H9 (cell line): ENCODE measurements at regions not wholly inside any gene's neighbourhood (a gene's known extent, or its start where the extent isn't known, plus 50 kb on each side); places are given as distances from the start of the nearest gene placed in this dataset.

Source experiments
- DNase-seq: peaks from one replicate; pipeline ENCODE4 v3.0.0-alpha.2; 2017
- H2AFZ ChIP-seq: one replicate; pipeline ENCODE4 v1.6.1; 2013; ENCODE audit warnings: mild to moderate bottlenecking, low read length, control low read depth, moderate library complexity
- H2AK5ac ChIP-seq: 2 replicates; pipeline ENCODE4 v1.6.1; 2013; ENCODE audit warnings: low read length, control low read depth, mixed read lengths; ENCODE audit not compliant: insufficient read length
- H2BK120ac ChIP-seq: one replicate; pipeline ENCODE4 v1.6.1; 2013; ENCODE audit warnings: low read depth, mild to moderate bottlenecking, low read length, control low read depth, inconsistent platforms; ENCODE audit not compliant: poor library complexity, severe bottlenecking
- H2BK12ac ChIP-seq: 2 replicates; pipeline ENCODE4 v1.6.1; 2013; ENCODE audit warnings: low read length, control low read depth, mixed read lengths, low read depth; ENCODE audit not compliant: insufficient read length
- H2BK15ac ChIP-seq: 2 replicates; pipeline ENCODE4 v1.6.1; 2013; ENCODE audit warnings: low read depth, low read length, control low read depth
- H2BK20ac ChIP-seq: one replicate; pipeline ENCODE4 v1.6.1; 2013; ENCODE audit warnings: low read depth, mild to moderate bottlenecking, low read length, control low read depth, inconsistent platforms; ENCODE audit not compliant: poor library complexity, severe bottlenecking
- H2BK5ac ChIP-seq: 2 replicates; pipeline ENCODE4 v1.6.1; 2013; ENCODE audit warnings: low read length, control low read depth, mixed read lengths; ENCODE audit not compliant: insufficient read length
- H3K14ac ChIP-seq: 2 replicates; pipeline ENCODE4 v1.6.1; 2013; ENCODE audit warnings: low read length, control low read depth; ENCODE audit not compliant: insufficient read depth
- H3K18ac ChIP-seq: 2 replicates; pipeline ENCODE4 v1.6.1; 2013; ENCODE audit warnings: low read depth, mild to moderate bottlenecking, mixed read lengths, low read length, control low read depth; ENCODE audit not compliant: insufficient read length
- H3K23ac ChIP-seq: 2 replicates; pipeline ENCODE4 v1.6.1; 2013; ENCODE audit warnings: low read length, control low read depth, mixed read lengths, low read depth; ENCODE audit not compliant: insufficient read length
- H3K23me2 ChIP-seq: 2 replicates; pipeline ENCODE4 v1.6.1; 2013; ENCODE audit warnings: low read depth, mild to moderate bottlenecking, mixed read lengths, low read length, control low read depth; ENCODE audit not compliant: insufficient read length, poor library complexity, severe bottlenecking
- H3K27ac ChIP-seq: 2 replicates; pipeline ENCODE4 v1.5.1; 2013; ENCODE audit warnings: low read length, control low read depth, mixed read lengths, low read depth; ENCODE audit not compliant: insufficient read length
- H3K27me3 ChIP-seq: 2 replicates; pipeline ENCODE4 v1.6.1; 2013; ENCODE audit warnings: low read length, control low read depth, inconsistent platforms; ENCODE audit not compliant: insufficient read depth
- H3K4ac ChIP-seq: 2 replicates; pipeline ENCODE4 v1.6.1; 2013; ENCODE audit warnings: low read depth, mild to moderate bottlenecking, control low read depth, inconsistent platforms, low read length, moderate library complexity
- H3K4me1 ChIP-seq: 2 replicates; pipeline ENCODE4 v1.6.1; 2013; ENCODE audit warnings: low read length, control low read depth, inconsistent platforms; ENCODE audit not compliant: insufficient read depth
- H3K4me2 ChIP-seq: 2 replicates; pipeline ENCODE4 v1.6.1; 2013; ENCODE audit warnings: low read length, control low read depth, mixed read lengths; ENCODE audit not compliant: insufficient read length, insufficient read depth
- H3K56ac ChIP-seq: 2 replicates; pipeline ENCODE4 v1.6.1; 2013; ENCODE audit warnings: low read depth, mild to moderate bottlenecking, mixed read lengths, low read length, control low read depth; ENCODE audit not compliant: insufficient read length
- H3K79me1 ChIP-seq: 2 replicates; pipeline ENCODE4 v1.6.1; 2013; ENCODE audit warnings: low read depth, mild to moderate bottlenecking, moderate library complexity, low read length, control low read depth, inconsistent platforms; ENCODE audit not compliant: insufficient read depth, poor library complexity, severe bottlenecking
- H3K79me2 ChIP-seq: 2 replicates; pipeline ENCODE4 v1.6.1; 2013; ENCODE audit warnings: low read length, control low read depth, inconsistent platforms; ENCODE audit not compliant: insufficient read depth
- H3K9ac ChIP-seq: 2 replicates; pipeline ENCODE4 v1.6.1; 2013; ENCODE audit warnings: low read length, control low read depth, mixed read lengths; ENCODE audit not compliant: insufficient read length; ENCODE audit errors: extremely low read depth
- H3K9me3 ChIP-seq: one replicate; pipeline ENCODE4 v1.6.1; 2013; ENCODE audit warnings: low read depth, low read length, inconsistent platforms; ENCODE audit not compliant: control insufficient read depth
- H3T11ph ChIP-seq: one replicate; pipeline ENCODE4 v1.6.1; 2013; ENCODE audit warnings: mild to moderate bottlenecking, low read length, control low read depth, inconsistent platforms
- H4K20me1 ChIP-seq: one replicate; pipeline ENCODE4 v1.6.1; 2013; ENCODE audit not compliant: control insufficient read depth, insufficient read length, insufficient read depth
- H4K5ac ChIP-seq: 2 replicates; pipeline ENCODE4 v1.6.1; 2013; ENCODE audit warnings: low read depth, mild to moderate bottlenecking, mixed read lengths, low read length, control low read depth; ENCODE audit not compliant: insufficient read length
- H4K8ac ChIP-seq: replicated peaks from 2 replicates; pipeline ENCODE4 v1.6.1; 2013; ENCODE audit warnings: low read length, control low read depth, mixed read lengths, low read depth; ENCODE audit not compliant: insufficient read length
- H4K91ac ChIP-seq: 2 replicates; pipeline ENCODE4 v1.6.1; 2013; ENCODE audit warnings: low read depth, mild to moderate bottlenecking, moderate library complexity, mixed read lengths, low read length, control low read depth; ENCODE audit not compliant: insufficient read length
- H3K27ac Mint-ChIP-seq, 3 experiments: 2 replicates in 2 of 3; 3 replicates in 1 of 3; pipeline ENCODE4 v1.8.0; 2020 to 2021; ENCODE audit warnings: mixed read lengths in 3 of 3, mild to moderate bottlenecking in 1 of 3, moderate library complexity in 1 of 3
- H3K27me3 Mint-ChIP-seq: 2 replicates; pipeline ENCODE4 v1.8.0; 2021; ENCODE audit warnings: low read depth, mild to moderate bottlenecking, moderate library complexity, mixed read lengths
- H3K36me3 Mint-ChIP-seq, 3 experiments: 2 replicates in 2 of 3; 3 replicates in 1 of 3; pipeline ENCODE4 v1.8.0; 2020 to 2021; ENCODE audit warnings: low read depth in 3 of 3, mixed read lengths in 3 of 3; ENCODE audit not compliant: insufficient read depth in 1 of 3
- H3K4me1 Mint-ChIP-seq, 2 experiments: 2 replicates each; pipeline ENCODE4 v1.8.0; 2020; ENCODE audit warnings: mixed read lengths in 2 of 2
- H3K4me3 Mint-ChIP-seq, 2 experiments: 2 replicates in 1 of 2; 3 replicates in 1 of 2; pipeline ENCODE4 v1.8.0; 2020 to 2021; ENCODE audit warnings: mild to moderate bottlenecking in 2 of 2, mixed read lengths in 2 of 2, moderate library complexity in 1 of 2
- H3K9me3 Mint-ChIP-seq, 2 experiments: 2 replicates in 1 of 2; 3 replicates in 1 of 2; pipeline ENCODE4 v1.8.0; 2020; ENCODE audit warnings: mild to moderate bottlenecking in 2 of 2, mixed read lengths in 2 of 2, moderate library complexity in 1 of 2
- WGBS: extraction: QIAGEN DNeasy Blood & Tissue Kit; methylation state at CpG from one replicate; pipeline ENCODE4 v1.1.7; 2013; ENCODE audit warnings: missing lambda C conversion rate, low lambda C conversion rate, mixed read lengths; ENCODE audit not compliant: insufficient read length; ENCODE audit errors: extremely low coverage; 5-methylcytosine and 5-hydroxymethylcytosine counted together
- TF ChIP-seq, protein P1 (sequence below): fragments of 200-600 bp; sonication (generic); conservative IDR thresholded peaks from 3 replicates; pipeline ENCODE4 v1.8.0; 2021; ENCODE audit warnings: antibody characterized with exemption, mild to moderate bottlenecking

DNA sequence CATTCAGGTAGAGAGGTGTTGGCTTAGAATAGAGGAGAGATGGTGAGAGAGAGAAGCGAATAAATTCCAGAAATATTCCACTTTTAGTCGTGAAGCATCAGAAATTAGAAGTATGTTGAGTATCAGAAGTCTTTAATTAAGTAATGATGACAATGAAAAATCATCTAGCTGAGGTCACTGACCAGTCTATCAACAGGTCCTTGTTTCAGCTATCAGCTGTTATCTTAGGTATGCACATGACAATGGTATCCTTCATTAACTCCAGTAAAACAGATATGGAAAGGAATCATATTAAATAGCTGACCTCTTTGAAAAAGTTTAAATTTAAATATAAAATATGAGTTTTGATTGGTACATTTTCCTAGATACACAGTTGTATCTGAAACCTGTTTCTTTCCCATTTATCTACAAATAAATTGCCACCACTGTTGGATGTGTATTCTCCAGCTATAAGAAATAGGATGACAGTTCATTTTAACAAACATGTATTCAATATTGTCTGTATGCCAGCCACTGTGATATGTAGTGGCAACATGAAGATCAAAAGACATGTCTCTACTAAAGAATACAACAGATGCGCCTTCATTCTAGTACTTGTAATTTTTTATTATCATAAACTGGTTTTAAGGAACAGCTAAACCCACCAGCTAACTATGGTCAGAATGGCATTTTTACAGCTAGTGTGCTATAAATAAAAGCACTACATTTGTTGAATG lies 424.2 kb upstream of the DCN start:
- no peaks in the 10 kb centered on the region for H3K27me3 ChIP-seq
- H3K79me1 ChIP-seq, result no peaks in the 10 kb centered on the region

More for the DNA sequence above, 424.2 kb upstream of the DCN start:
- no peak overlapping the region for H3K4me2 ChIP-seq
- no peak overlapping the region for H2AK5ac ChIP-seq
- H3K14ac ChIP-seq, result no peak overlapping the region
- TF ChIP-seq, protein P1, sequence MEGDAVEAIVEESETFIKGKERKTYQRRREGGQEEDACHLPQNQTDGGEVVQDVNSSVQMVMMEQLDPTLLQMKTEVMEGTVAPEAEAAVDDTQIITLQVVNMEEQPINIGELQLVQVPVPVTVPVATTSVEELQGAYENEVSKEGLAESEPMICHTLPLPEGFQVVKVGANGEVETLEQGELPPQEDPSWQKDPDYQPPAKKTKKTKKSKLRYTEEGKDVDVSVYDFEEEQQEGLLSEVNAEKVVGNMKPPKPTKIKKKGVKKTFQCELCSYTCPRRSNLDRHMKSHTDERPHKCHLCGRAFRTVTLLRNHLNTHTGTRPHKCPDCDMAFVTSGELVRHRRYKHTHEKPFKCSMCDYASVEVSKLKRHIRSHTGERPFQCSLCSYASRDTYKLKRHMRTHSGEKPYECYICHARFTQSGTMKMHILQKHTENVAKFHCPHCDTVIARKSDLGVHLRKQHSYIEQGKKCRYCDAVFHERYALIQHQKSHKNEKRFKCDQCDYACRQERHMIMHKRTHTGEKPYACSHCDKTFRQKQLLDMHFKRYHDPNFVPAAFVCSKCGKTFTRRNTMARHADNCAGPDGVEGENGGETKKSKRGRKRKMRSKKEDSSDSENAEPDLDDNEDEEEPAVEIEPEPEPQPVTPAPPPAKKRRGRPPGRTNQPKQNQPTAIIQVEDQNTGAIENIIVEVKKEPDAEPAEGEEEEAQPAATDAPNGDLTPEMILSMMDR, result no peak
- no peaks in the 10 kb centered on the region for H3K9me3 ChIP-seq
- no peak for DNase-seq
- Mint-ChIP-seq H3K4me1 (peaks cover 2 to 3% of the 10 kb centered on the region in 2 experiments; a peak in 2 of 4 replicates), H3K36me3 (no peaks in the 10 kb centered on the region), H3K27me3 (no peaks in the 10 kb centered on the region), H3K4me3 (no peak overlapping the region), H3K27ac (no peak overlapping the region), H3K9me3 (no peaks in the 10 kb centered on the region)
- no peak overlapping the region for H3K27ac ChIP-seq
- H4K91ac ChIP-seq, result no peak overlapping the region
- H3K4ac ChIP-seq, result no peak overlapping the region
- H3T11ph ChIP-seq, result no peak overlapping the region
- no peak overlapping the region for H2BK15ac ChIP-seq
- H2BK5ac ChIP-seq, result no peak overlapping the region
- H4K8ac ChIP-seq, result no peak overlapping the region
- H3K4me1 ChIP-seq, result no peaks in the 10 kb centered on the region
- no peak overlapping the region for H3K56ac ChIP-seq
- no peak overlapping the region for H2BK120ac ChIP-seq
- no peak overlapping the region for H4K5ac ChIP-seq
- no peak overlapping the region for H2BK20ac ChIP-seq
- H2AFZ ChIP-seq, result no peak overlapping the region
- no CpG with 5 or more reads among the region's 3 CpGs for WGBS
- H3K23me2 ChIP-seq, result no peaks in the 10 kb centered on the region
- no peaks in the 10 kb centered on the region for H4K20me1 ChIP-seq
- no peaks in the 10 kb centered on the region for H3K79me2 ChIP-seq
- H2BK12ac ChIP-seq, result no peak overlapping the region
- no peak overlapping the region for H3K23ac ChIP-seq
- H3K9ac ChIP-seq, result no peak overlapping the region
- no peak overlapping the region for H3K18ac ChIP-seq
